ENCODE measurements at regions not wholly inside any gene's neighbourhood (a gene's known extent, or its start where the extent isn't known, plus 50 kb on each side); places are given as distances from the start of the nearest gene placed in this dataset.

DNA sequence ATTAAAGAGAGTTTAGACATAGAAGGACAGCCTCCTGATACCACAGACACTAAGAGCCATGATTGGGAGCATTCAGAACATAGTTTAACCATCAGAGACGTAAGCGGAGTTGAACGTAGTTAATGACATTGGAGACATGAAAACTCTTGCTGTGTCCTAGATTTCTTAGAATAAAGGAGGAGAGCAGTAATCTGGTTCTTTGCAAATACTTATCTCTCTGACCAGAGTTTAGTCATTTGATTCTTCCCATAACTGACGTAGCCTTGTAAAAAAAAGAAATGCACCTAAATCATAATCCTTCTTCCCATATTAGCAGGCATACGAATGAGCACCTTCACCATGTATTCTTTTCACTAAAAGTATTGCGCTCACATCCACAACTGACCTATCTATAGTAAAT lies 433.3 kb upstream of the SMC2 start:
- no peak for TF ChIP-seq CTCF (conservative IDR thresholded peaks at IDR 0.05)
- Mint-ChIP-seq H3K4me3 (no peak overlapping the region), H3K36me3 (no peaks in the 10 kb centered on the region), H3K27ac (no peak overlapping the region), H3K27me3 (no peaks in the 10 kb centered on the region), H3K4me1 (ENCODE audit: unreplicated experiment) (no peaks in the 10 kb centered on the region), H3K9me3 (no peaks in the 10 kb centered on the region)
- DNase-seq (ENCODE audit: extremely low spot score, unreplicated experiment): no peak

- H3K27me3 Mint-ChIP-seq: no peaks in the 10 kb centered on the region
- no peak for TF ChIP-seq CTCF (conservative IDR thresholded peaks at IDR 0.05)
- H3K9me3 Mint-ChIP-seq: no peaks in the 10 kb centered on the region
- no peak for DNase-seq (ENCODE audit: extremely low spot score, unreplicated experiment)
- H3K27ac Mint-ChIP-seq: no peak overlapping the region
- no peak overlapping the region for H3K4me3 Mint-ChIP-seq
- no peaks in the 10 kb centered on the region for H3K4me1 Mint-ChIP-seq (ENCODE audit: unreplicated experiment)
- no peaks in the 10 kb centered on the region for H3K36me3 Mint-ChIP-seq
Measured at GRCh38 chr9:103661663-103662062, 432.4 kb upstream of the SMC2 start.

DNA sequence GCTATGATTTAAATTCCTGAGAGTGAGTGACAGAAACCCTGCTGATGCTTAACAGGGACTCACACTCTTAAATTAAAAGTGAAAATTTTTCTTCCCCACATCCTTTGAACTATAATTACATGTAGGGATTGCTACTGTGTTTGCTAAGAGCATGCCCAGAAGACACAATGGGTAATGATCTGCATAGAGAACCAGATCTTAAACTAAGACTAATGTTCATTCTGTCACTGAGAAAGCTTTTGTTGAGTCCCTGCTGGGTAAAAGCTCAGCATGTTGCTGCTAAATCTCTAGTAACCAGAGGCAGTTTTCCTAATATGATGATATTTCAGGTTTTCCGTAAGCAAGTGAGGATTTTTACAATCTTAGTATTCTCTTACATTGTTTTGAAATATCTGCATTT lies 424.8 kb upstream of the SMC2 start:
- Mint-ChIP-seq H3K27me3 (no peaks in the 10 kb centered on the region), H3K4me1 (ENCODE audit: unreplicated experiment) (no peaks in the 10 kb centered on the region), H3K27ac (no peak overlapping the region), H3K9me3 (no peaks in the 10 kb centered on the region), H3K4me3 (no peak overlapping the region), H3K36me3 (no peaks in the 10 kb centered on the region)
- no peak for TF ChIP-seq CTCF (conservative IDR thresholded peaks at IDR 0.05)
- DNase-seq (ENCODE audit: extremely low spot score, unreplicated experiment): no peak

DNA sequence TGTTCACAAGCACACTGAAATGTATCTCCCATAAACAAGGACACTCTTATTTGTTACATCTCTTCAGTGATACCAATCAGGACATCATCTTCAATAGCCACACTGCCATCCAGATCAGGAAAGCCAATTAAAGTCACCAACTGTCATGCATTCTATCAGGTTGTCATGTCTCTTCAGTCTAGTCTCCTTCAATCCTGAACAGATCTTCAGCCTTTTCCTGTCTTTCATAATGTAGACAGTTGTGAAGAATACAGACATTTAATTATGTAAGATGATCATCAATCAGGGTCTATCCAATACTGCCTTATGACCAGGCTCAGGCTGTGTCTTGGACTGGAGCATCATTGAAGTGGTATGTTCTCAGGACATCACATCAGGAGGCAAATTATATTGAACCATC lies 419.8 kb upstream of the SMC2 start:
- H3K4me1 Mint-ChIP-seq (ENCODE audit: unreplicated experiment): no peaks in the 10 kb centered on the region

GRCh38 chr9:103680581-103680980 lies 413.5 kb upstream of the SMC2 start:
- no peak for TF ChIP-seq CTCF (conservative IDR thresholded peaks at IDR 0.05)
- Mint-ChIP-seq H3K9me3 (no peaks in the 10 kb centered on the region), H3K4me1 (ENCODE audit: unreplicated experiment) (no peaks in the 10 kb centered on the region)

More for the DNA sequence above, 419.8 kb upstream of the SMC2 start:
- no peaks in the 10 kb centered on the region for H3K9me3 Mint-ChIP-seq
- no peak for TF ChIP-seq CTCF (conservative IDR thresholded peaks at IDR 0.05)
- no peaks in the 10 kb centered on the region for H3K36me3 Mint-ChIP-seq
- no peak for DNase-seq (ENCODE audit: extremely low spot score, unreplicated experiment)
- no peak overlapping the region for H3K4me3 Mint-ChIP-seq
- no peak overlapping the region for H3K27ac Mint-ChIP-seq
- no peaks in the 10 kb centered on the region for H3K27me3 Mint-ChIP-seq

DNA sequence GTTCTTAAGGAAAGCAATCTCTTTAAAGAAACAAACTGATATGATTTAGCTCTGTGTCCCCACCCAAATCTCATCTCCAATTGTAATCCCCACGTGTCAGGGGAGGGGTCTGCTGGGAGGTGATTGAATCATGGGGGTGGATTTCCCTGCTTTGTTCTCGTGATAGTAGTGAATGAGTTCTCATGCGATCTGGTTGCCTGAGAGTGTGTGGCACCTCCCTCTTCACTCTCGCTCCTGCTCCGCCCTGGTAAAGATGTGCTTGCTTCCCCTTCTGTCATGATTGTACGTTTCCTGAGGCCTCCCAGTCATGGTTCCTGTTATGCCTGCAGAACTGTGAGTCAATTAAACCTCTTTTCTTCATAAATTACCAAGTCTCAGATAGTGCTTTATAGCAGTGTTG lies 412.7 kb upstream of the SMC2 start:
- DNase-seq (ENCODE audit: extremely low spot score, unreplicated experiment): no peak
- no peaks in the 10 kb centered on the region for H3K36me3 Mint-ChIP-seq
- no peak for TF ChIP-seq CTCF (conservative IDR thresholded peaks at IDR 0.05)
- H3K27ac Mint-ChIP-seq: no peak overlapping the region
- no peaks in the 10 kb centered on the region for H3K4me1 Mint-ChIP-seq (ENCODE audit: unreplicated experiment)
- H3K27me3 Mint-ChIP-seq: no peaks in the 10 kb centered on the region
- H3K9me3 Mint-ChIP-seq: no peaks in the 10 kb centered on the region
- H3K4me3 Mint-ChIP-seq: no peak overlapping the region

More at GRCh38 chr9:103680581-103680980, 413.5 kb upstream of the SMC2 start:
- Mint-ChIP-seq H3K27me3 (no peaks in the 10 kb centered on the region), H3K27ac (no peak overlapping the region), H3K36me3 (no peaks in the 10 kb centered on the region), H3K4me3 (no peak overlapping the region)
- DNase-seq (ENCODE audit: extremely low spot score, unreplicated experiment): no peak

Measured in type B pancreatic cell (in vitro differentiated cells).